ENCODE measurements at regions not wholly inside any gene's neighbourhood (a gene's known extent, or its start where the extent isn't known, plus 50 kb on each side); places are given as distances from the start of the nearest gene placed in this dataset.

DNA sequence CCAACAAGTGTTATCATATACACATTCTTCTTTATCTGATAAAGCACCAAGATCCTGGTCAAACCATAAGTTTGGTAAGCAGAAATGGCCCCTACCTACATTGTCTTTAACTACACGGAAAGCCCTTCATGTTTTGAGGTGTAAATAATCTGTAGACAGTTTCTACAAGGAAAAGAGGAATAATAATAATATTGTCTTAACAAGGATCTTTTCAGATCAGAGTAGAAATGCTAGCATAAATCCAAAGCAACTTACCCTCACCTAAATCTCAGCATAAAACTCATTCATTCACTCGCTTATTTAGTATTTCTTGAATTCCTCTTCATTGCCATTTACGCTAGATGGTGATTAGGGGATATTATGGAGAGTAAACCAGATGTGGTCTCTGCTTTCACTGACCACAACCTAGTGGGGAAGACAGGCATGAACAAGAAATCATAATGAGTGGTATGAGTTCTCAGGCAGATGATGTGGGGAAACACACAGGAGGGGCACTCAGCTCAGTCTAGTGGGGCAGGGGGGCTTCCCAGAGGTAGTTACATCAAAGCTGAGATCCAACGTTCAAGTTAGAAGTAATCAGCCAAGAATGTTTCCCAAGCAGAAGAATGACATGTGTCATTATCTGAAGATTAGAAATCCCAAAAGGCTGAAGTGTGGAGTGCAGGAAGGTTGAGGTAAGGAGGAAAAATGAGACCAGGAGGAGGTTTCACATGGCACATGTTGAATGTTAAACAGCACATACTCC, 65.4 kb upstream of the ZC3H12C start (continued):
- TF ChIP-seq, protein P1, sequence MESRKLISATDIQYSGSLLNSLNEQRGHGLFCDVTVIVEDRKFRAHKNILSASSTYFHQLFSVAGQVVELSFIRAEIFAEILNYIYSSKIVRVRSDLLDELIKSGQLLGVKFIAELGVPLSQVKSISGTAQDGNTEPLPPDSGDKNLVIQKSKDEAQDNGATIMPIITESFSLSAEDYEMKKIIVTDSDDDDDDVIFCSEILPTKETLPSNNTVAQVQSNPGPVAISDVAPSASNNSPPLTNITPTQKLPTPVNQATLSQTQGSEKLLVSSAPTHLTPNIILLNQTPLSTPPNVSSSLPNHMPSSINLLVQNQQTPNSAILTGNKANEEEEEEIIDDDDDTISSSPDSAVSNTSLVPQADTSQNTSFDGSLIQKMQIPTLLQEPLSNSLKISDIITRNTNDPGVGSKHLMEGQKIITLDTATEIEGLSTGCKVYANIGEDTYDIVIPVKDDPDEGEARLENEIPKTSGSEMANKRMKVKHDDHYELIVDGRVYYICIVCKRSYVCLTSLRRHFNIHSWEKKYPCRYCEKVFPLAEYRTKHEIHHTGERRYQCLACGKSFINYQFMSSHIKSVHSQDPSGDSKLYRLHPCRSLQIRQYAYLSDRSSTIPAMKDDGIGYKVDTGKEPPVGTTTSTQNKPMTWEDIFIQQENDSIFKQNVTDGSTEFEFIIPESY (IDR thresholded peaks at IDR 0.05): no peak
- TF ChIP-seq MXI1 (IDR thresholded peaks at IDR 0.05; ENCODE audit: low read depth, low read length): no peak
- no peak for TF ChIP-seq RBBP5 (conservative IDR thresholded peaks at IDR 0.05)
- no peak for TF ChIP-seq ZZZ3 (IDR thresholded peaks at IDR 0.05; ENCODE audit: control insufficient read depth, insufficient read length, low read depth)
- TF ChIP-seq, protein P2, sequence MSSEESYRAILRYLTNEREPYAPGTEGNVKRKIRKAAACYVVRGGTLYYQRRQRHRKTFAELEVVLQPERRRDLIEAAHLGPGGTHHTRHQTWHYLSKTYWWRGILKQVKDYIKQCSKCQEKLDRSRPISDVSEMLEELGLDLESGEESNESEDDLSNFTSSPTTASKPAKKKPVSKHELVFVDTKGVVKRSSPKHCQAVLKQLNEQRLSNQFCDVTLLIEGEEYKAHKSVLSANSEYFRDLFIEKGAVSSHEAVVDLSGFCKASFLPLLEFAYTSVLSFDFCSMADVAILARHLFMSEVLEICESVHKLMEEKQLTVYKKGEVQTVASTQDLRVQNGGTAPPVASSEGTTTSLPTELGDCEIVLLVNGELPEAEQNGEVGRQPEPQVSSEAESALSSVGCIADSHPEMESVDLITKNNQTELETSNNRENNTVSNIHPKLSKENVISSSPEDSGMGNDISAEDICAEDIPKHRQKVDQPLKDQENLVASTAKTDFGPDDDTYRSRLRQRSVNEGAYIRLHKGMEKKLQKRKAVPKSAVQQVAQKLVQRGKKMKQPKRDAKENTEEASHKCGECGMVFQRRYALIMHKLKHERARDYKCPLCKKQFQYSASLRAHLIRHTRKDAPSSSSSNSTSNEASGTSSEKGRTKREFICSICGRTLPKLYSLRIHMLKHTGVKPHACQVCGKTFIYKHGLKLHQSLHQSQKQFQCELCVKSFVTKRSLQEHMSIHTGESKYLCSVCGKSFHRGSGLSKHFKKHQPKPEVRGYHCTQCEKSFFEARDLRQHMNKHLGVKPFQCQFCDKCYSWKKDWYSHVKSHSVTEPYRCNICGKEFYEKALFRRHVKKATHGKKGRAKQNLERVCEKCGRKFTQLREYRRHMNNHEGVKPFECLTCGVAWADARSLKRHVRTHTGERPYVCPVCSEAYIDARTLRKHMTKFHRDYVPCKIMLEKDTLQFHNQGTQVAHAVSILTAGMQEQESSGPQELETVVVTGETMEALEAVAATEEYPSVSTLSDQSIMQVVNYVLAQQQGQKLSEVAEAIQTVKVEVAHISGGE (CRISPR knock-in tag; IDR thresholded peaks at IDR 0.05): no peak
- no peak for TF ChIP-seq YY1 (IDR thresholded peaks at IDR 0.05; ENCODE audit: low read depth, low read length)
- peak; percentile 77; the same call in 1 of the 2 replicates for TF ChIP-seq TBL1XR1 (IDR thresholded peaks at IDR 0.05; ENCODE audit: low read depth, low read length)
- TF ChIP-seq ASH2L (IDR thresholded peaks at IDR 0.05; ENCODE audit: borderline replicate concordance, low read depth): peak; percentile 31; the same call in 1 of the 2 replicates
- TF ChIP-seq ESRRA (IDR thresholded peaks at IDR 0.05; ENCODE audit: low read length): no peak
- TF ChIP-seq TCF3 (IDR thresholded peaks at IDR 0.05; ENCODE audit: borderline replicate concordance, insufficient read depth, low read depth, low read length): 0 out of 2 replicates have a peak, but pooled peaks have one; percentile 54
- TF ChIP-seq, protein P3, sequence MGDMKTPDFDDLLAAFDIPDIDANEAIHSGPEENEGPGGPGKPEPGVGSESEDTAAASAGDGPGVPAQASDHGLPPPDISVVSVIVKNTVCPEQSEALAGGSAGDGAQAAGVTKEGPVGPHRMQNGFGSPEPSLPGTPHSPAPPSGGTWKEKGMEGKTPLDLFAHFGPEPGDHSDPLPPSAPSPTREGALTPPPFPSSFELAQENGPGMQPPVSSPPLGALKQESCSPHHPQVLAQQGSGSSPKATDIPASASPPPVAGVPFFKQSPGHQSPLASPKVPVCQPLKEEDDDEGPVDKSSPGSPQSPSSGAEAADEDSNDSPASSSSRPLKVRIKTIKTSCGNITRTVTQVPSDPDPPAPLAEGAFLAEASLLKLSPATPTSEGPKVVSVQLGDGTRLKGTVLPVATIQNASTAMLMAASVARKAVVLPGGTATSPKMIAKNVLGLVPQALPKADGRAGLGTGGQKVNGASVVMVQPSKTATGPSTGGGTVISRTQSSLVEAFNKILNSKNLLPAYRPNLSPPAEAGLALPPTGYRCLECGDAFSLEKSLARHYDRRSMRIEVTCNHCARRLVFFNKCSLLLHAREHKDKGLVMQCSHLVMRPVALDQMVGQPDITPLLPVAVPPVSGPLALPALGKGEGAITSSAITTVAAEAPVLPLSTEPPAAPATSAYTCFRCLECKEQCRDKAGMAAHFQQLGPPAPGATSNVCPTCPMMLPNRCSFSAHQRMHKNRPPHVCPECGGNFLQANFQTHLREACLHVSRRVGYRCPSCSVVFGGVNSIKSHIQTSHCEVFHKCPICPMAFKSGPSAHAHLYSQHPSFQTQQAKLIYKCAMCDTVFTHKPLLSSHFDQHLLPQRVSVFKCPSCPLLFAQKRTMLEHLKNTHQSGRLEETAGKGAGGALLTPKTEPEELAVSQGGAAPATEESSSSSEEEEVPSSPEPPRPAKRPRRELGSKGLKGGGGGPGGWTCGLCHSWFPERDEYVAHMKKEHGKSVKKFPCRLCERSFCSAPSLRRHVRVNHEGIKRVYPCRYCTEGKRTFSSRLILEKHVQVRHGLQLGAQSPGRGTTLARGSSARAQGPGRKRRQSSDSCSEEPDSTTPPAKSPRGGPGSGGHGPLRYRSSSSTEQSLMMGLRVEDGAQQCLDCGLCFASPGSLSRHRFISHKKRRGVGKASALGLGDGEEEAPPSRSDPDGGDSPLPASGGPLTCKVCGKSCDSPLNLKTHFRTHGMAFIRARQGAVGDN (IDR thresholded peaks at IDR 0.05): peak; percentile 33; the same call in 1 of the 2 replicates
- TF ChIP-seq, protein P4, sequence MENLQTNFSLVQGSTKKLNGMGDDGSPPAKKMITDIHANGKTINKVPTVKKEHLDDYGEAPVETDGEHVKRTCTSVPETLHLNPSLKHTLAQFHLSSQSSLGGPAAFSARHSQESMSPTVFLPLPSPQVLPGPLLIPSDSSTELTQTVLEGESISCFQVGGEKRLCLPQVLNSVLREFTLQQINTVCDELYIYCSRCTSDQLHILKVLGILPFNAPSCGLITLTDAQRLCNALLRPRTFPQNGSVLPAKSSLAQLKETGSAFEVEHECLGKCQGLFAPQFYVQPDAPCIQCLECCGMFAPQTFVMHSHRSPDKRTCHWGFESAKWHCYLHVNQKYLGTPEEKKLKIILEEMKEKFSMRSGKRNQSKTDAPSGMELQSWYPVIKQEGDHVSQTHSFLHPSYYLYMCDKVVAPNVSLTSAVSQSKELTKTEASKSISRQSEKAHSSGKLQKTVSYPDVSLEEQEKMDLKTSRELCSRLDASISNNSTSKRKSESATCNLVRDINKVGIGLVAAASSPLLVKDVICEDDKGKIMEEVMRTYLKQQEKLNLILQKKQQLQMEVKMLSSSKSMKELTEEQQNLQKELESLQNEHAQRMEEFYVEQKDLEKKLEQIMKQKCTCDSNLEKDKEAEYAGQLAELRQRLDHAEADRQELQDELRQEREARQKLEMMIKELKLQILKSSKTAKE (IDR thresholded peaks at IDR 0.05; ENCODE audit: low read depth, poor library complexity, severe bottlenecking): peak; percentile 29
- peak; percentile 92 for TF ChIP-seq BACH1 (IDR thresholded peaks at IDR 0.05; ENCODE audit: borderline replicate concordance)
- TF ChIP-seq, protein P5, sequence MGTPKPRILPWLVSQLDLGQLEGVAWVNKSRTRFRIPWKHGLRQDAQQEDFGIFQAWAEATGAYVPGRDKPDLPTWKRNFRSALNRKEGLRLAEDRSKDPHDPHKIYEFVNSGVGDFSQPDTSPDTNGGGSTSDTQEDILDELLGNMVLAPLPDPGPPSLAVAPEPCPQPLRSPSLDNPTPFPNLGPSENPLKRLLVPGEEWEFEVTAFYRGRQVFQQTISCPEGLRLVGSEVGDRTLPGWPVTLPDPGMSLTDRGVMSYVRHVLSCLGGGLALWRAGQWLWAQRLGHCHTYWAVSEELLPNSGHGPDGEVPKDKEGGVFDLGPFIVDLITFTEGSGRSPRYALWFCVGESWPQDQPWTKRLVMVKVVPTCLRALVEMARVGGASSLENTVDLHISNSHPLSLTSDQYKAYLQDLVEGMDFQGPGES (IDR thresholded peaks at IDR 0.05): no peak
- TF ChIP-seq, protein P6, sequence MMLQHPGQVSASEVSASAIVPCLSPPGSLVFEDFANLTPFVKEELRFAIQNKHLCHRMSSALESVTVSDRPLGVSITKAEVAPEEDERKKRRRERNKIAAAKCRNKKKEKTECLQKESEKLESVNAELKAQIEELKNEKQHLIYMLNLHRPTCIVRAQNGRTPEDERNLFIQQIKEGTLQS (IDR thresholded peaks at IDR 0.05; ENCODE audit: borderline replicate concordance, extremely low read depth, low read depth, low read length): no peak
- TF ChIP-seq BRCA1 (IDR thresholded peaks at IDR 0.05; ENCODE audit: low read depth, low read length): no peak
